BE2C (cell line): ENCODE measurements at regions not wholly inside any gene's neighbourhood (a gene's known extent, or its start where the extent isn't known, plus 50 kb on each side); places are given as distances from the start of the nearest gene placed in this dataset.

Experiments used
- DNase-seq: peaks from one replicate; pipeline ENCODE4 v3.0.0-alpha.2; 2020
- H3K27me3 ChIP-seq: fragments of 250-450 bp; sonication (Bioruptor Pico); 2 replicates; pipeline ENCODE4 v1.5.1; 2020; ENCODE audit warnings: mild to moderate bottlenecking
- H3K36me3 ChIP-seq: fragments of 250-450 bp; sonication (Bioruptor Pico); 2 replicates; pipeline ENCODE4 v1.5.1; 2020; ENCODE audit warnings: mild to moderate bottlenecking
- H3K4me1 ChIP-seq: fragments of 250-450 bp; sonication (Bioruptor Pico); 2 replicates; pipeline ENCODE4 v1.5.1; 2020
- H3K4me3 ChIP-seq: 2 replicates; pipeline ENCODE4 v1.5.1; 2011; ENCODE audit warnings: low read depth, low read length
- H3K9me3 ChIP-seq: fragments of 250-450 bp; sonication (Bioruptor Pico); 2 replicates; pipeline ENCODE4 v1.5.1; 2020
- TF ChIP-seq, protein P1 (sequence below): IDR thresholded peaks from 2 replicates; pipeline ENCODE4 v1.5.1; 2012; ENCODE audit warnings: mild to moderate bottlenecking, low read depth, low read length

DNA sequence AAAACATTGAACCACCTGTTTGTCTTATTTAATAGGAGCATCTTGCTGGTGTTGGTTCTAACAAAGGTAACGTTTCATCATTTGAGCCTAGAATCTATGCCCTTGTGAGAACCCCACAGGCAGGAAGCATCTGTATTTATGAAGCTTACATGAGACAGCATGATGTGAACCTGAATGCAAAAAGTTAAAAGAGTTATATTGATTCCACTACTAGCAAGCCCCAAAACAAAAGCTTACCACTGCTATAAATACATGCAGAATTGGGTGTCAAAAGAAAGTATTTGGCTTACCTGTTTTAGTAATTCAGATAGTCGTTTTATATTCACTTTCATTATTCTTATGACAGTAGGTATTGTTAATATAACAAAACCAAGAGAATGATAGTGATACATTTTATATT is 301.2 kb upstream of the ADGRL2 start:
- H3K4me3 ChIP-seq = no peak overlapping the region
- H3K27me3 ChIP-seq = no peaks in the 10 kb centered on the region
- H3K4me1 ChIP-seq = no peaks in the 10 kb centered on the region
- DNase-seq = no peak
- TF ChIP-seq, protein P1, sequence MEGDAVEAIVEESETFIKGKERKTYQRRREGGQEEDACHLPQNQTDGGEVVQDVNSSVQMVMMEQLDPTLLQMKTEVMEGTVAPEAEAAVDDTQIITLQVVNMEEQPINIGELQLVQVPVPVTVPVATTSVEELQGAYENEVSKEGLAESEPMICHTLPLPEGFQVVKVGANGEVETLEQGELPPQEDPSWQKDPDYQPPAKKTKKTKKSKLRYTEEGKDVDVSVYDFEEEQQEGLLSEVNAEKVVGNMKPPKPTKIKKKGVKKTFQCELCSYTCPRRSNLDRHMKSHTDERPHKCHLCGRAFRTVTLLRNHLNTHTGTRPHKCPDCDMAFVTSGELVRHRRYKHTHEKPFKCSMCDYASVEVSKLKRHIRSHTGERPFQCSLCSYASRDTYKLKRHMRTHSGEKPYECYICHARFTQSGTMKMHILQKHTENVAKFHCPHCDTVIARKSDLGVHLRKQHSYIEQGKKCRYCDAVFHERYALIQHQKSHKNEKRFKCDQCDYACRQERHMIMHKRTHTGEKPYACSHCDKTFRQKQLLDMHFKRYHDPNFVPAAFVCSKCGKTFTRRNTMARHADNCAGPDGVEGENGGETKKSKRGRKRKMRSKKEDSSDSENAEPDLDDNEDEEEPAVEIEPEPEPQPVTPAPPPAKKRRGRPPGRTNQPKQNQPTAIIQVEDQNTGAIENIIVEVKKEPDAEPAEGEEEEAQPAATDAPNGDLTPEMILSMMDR = no peak
- no peaks in the 10 kb centered on the region for H3K36me3 ChIP-seq
- no peaks in the 10 kb centered on the region for H3K9me3 ChIP-seq

DNA sequence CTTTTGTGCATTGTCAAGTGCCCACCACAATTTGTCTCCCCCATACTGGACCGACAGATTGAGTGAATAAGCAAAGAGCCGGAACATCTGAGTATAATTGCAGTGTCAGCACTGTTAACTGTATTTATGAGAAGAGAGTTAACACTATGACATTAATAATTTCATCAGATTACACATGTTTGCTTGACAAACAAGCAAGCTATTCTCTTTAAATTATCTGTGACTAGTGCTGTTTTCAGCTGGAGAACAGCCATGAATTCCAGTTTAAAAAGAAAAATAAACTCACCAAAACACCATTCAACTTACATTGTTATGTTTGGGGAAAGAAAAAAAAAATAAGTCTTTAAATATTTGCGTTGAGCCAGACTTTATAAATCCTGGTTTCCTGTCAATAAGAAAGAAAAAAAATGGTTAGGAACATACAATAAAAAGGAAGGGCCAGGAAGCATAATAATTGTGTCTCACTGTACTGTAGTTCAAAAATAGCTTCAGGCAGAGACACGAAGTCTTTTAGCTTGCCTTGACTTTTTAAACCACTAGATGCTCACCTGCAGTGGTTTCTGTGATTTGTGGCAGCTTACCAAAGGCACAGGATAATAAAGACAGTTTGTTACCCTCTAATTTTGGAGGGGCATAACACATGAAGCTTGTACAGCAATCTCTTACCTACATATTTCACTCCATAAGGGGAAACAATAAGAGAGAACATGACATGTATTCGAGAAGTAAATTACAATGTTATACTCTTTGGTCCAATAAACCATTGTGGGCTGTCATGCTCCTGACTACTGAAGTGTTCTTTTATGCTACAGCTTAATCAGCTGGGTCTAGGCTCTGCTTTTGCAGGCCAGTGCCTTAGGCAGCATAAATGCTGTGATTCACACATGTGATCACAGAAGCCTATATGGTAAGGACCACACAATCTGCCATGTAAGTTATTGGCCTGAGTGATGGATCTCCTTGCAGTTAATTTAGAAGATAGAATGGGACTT is 302.0 kb upstream of the ADGRL2 start:
- Histone ChIP-seq H3K27me3 (no peaks in the 10 kb centered on the region), H3K36me3 (no peaks in the 10 kb centered on the region), H3K4me1 (no peaks in the 10 kb centered on the region), H3K4me3 (no peak overlapping the region), H3K9me3 (no peaks in the 10 kb centered on the region)
- DNase-seq = no peak
- TF ChIP-seq, protein P1 = no peak

DNA sequence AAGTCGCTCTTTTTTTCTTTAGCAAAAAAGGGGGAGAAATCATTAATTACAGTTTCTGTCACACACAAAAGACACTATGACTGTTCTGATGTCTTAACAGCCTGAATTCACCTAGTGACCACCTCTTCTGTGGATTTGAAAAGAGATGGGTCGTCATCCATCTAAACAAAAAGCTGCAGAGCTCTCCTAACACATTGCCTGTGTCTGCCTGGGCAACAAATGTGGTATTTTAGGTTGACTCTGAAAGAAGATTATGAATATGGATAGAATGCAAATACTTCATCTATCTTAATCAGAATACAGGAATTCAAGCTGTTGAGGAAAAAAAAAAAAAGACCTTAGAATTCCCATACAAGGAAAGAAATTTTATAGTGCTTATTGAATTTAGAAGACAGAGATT is 304.4 kb upstream of the ADGRL2 start:
- Histone ChIP-seq H3K9me3 (no peaks in the 10 kb centered on the region), H3K4me3 (no peak overlapping the region), H3K36me3 (no peaks in the 10 kb centered on the region), H3K27me3 (no peaks in the 10 kb centered on the region), H3K4me1 (no peaks in the 10 kb centered on the region)
- TF ChIP-seq, protein P1 = no peak
- DNase-seq = no peak

DNA sequence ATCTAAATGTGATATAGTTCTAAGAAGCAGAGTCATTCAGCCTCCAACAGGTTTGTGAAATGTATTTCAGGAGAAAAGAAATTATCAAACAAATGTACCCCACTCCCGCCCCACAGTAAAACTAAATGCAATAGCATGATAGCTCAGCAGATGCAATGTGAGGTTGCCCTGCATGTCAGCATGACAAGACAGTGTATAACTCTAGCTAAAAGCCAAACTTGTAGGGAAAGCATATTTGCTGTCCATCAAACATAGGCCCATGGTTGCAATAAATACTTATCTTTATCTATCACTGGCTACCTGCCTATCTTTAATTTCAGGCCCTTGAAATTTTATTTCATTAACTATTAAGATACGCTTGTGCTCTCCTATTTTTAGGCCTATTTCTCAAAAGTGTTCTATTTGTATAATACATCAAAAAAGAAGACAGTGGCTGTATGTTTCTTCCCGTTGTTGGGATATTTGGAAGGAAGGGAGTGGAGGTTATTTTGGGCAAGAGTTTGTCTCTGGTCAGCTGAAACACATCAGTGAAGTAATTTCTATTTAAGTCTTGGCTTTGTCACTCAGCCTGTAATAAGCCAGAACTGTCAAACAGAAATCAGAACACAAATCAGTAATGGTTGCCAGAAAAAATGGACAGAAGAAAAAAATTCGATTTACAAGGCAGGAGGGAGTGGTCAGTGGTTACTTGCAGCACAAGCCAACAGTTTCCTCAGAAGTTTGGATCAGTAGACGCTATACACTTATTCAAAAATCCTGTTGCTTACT is 307.4 kb upstream of the ADGRL2 start:
- H3K27me3 ChIP-seq = no peaks in the 10 kb centered on the region
- no peaks in the 10 kb centered on the region for H3K36me3 ChIP-seq
- TF ChIP-seq, protein P1 = no peak
- H3K9me3 ChIP-seq = no peaks in the 10 kb centered on the region
- no peak for DNase-seq
- no peak overlapping the region for H3K4me3 ChIP-seq
- no peaks in the 10 kb centered on the region for H3K4me1 ChIP-seq

DNA sequence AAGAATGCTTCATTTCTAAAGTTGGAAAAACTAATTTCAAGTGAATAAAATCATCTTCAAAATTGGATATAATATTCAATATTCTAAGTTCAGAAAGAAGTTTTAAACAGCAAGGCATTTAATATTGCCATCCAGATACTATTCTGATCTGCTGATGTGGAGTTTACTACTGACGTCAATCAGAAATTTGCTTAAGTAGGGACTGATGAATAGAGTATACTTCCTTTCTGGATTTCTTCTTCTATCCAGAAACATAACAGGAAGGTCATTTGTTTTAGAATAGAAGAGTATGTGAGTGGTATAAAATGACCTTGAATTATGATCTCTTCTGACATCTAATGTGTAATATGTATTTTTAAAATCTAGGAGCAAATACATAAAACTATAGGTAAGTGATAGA is 308.1 kb upstream of the ADGRL2 start:
- Histone ChIP-seq H3K27me3 (no peaks in the 10 kb centered on the region), H3K36me3 (no peaks in the 10 kb centered on the region), H3K4me3 (no peak overlapping the region), H3K9me3 (no peaks in the 10 kb centered on the region), H3K4me1 (no peaks in the 10 kb centered on the region)
- DNase-seq = no peak
- TF ChIP-seq, protein P1 = no peak
